MV-4-11 (cell line): ENCODE measurements at regions not wholly inside any gene's neighbourhood (a gene's known extent, or its start where the extent isn't known, plus 50 kb on each side); places are given as distances from the start of the nearest gene placed in this dataset.
A peak's percentile ranks its signal among the peaks of the same experiment; 100 is the strongest.
"Not testable (repeated sequence)": the region's sequence is repeated elsewhere in the genome, so short reads cannot be mapped to it uniquely, and the experiment has no call there.

ENCODE experiments used
- DNase-seq: peaks from one replicate; lab custom pipeline; 2025; lab: John Stamatoyannopoulos, UW

DNA sequence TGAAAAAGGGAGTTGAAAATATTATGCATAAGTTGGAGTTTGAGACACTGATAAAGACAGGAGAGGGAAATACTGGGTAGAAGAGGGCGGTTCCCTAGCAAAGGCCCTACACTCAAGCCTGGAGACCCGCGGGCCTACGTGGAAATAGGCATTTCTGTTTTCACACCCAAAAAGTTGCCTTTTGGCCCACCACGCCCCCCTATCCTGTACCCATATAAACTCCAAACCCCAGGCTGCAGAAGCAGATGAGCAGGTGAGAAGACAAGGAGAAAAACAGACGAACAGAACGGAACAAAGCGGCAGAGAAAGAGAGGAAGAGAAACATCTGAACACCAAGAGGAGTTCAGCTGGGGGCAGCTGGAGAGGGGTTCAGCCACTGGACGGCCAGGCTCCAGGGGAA, 177.9 kb downstream of the GALC start:
- no peak for DNase-seq

DNA sequence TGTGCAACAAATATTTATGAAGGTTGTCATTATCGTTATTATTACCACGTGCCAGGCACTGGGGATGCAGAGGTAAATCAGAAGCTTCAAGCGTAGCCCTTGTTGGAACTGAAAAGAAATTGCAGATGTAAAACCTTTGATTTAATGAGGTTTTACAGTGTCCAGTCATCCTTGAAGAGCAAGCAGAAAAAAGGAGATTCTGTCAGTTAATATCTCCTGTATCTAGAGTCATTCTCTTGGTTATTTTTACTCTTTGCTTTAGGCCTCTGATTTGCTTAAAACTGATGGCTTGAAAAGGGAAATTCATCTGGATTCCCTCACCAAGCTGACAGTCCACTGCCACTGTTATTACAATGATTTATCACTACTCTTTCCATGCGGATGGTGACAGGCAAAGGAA, 179.3 kb downstream of the GALC start:
- no peak for DNase-seq

DNA sequence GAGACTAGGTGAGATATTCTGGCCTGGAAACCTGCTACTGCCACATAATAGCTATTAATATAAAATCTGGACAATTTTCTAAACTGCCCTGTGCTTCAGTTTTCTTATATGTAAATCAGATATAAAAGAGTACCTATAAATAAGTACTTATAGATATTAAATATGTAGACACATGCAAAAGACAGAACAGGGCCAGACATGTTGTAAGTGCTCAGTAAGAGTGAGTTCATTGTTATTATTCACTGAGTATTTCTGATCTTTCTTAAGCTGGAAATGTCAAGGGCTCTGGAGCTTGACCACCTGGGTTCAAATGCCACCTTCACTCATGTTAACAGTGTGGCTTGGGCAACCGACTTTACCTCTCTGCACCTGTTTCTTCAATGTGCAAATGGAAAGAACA, 179.8 kb downstream of the GALC start:
- DNase-seq = no peak

DNA sequence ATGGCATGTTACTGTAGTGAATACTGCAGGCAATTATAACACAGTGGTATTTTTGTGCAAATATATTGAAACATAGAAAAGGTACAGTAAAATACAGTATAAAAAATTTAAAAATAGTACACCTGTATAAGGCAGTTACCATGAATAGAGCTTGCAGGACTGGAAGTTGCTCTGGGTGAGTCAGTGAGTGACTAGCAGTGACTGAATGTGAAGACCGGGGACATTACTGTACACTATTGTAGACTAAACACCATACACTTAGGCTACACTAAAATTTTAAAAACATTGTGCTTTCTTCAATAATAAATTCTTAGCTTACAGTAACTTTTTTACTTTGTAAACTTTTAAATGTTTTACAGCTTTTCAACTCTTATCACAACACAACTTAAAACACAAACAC, 181.7 kb downstream of the GALC start:
- DNase-seq = no peak

DNA sequence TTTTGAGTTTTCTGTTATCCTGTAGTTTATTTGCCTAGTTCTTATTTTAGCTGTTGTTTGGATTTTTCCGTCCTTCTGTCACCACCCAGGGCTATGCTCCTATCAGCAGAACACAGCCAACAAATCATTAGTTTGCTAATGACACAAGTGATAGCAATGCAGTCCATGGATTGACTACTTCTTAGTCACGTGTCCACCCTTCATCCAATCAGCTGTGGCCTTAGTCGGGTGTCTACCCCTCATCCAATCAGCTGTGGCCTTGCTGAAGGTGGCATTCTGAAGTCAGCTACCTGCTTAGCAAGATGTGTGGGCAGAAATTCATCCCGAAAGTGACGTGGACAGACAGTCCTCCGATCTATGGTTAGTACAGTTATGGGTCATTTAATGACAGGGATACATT, 182.3 kb downstream of the GALC start:
- no peak for DNase-seq

DNA sequence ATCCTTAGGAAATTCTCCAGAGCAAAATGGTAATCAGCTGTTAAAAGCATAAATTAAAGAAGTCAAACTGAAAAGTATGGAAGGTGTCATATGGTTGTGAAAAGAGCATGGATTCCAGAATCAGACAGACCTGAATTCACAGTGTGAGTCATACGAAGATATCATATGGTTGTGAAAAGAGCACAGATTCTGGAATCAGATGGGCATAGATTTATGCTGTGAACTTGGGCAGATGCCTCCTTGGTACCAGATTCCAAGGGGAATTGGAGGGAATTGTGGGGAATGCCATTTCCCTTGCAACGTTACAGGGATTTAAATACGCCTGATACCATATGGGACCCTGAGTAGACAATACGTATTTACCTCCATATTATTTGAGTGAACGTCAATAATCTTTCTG, 183.7 kb downstream of the GALC start:
- no peak for DNase-seq

DNA sequence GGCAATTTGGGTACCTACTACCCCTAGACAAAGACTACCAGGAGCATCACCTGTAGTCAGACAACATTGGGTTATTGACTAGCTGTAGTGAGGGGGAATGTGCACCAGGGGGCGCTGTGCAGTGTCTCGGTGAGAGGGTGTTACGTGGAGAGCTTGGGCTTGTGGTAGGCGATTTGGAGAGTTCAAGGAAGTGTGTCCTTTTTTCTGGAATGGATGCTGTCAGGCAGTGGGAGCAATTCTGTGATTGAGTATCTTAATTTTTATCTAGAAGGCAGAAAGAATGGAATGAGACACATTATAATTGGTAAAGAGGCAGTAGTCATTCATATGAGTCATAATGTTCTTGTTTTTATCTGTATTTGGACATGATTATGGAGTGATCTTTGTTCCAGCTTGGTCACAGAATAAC, 187.7 kb downstream of the GALC start:
- DNase-seq = peak; percentile 18

DNA sequence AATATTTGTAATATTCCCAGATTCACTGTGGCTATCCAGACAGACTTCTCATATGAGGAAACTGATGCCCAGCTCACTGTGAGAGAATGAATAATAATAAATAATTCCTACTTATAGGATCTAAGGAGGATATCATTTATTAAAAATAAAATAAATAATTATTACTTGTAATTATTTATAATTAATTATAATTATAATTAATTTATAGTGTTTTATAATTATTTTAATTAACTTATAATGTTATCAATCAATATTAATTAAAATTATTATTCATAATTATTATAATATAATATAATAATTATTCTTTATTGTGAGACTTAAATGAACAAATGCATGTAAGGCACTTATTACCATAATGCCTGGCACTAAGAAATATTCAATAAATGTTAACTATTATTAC, 192.8 kb downstream of the GALC start:
- DNase-seq = no peak

DNA sequence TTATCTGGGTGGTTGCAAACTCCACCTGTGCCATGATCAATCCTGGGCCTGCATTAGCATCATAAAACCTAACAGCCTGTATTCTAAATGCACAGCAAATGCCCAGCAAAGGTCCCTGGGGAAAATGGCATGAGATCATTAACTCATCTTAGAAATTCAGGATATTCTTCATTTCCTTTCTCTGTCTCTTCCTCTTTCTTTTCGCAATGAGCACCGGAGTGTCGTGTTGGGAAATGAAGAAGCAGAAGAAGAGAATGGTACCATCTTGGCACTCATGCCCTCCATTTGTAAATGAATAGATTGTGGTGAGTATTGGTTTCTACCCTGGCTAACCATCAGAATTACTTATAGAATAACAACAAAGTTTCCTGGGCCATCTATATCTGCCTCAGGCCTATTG, 193.6 kb downstream of the GALC start:
- DNase-seq = peak; percentile 58

DNA sequence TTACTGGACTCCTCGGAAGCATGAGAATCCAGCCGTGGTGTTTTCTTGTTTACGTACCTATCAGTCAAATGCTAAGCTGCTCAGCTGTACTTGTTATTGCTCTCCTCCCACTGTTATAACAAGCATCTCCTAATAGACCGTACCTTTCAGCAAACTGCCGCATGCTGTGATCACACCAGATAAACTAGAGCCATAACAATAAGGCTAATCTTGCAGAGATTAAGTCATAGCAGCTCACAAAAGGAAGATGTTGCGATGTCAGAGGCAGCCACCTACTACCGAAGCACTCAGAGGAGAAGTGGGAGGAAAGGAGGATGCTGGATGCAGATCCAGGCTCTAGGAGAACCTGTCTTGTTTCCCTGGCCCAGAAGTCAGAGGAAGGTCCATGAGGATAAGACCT, 196.0 kb downstream of the GALC start:
- no peak for DNase-seq

DNA sequence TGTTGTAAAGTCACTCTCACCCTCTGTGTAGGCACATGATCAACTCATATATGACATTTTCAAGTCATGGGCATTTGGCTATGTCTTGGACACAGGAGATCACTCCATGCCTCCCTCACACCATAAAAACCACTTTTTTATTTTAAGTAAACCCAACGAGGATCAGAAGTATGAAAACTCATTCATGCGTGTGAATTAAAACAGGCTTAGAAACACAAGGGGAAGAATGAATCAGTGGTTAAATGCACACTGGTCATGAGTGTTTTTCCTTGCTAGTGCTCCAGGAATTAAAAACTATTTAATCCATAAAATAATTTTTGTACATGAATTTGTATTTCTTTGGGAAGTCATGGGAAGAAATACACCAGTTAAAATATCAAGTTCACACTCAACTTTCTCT, 198.4 kb downstream of the GALC start:
- no peak for DNase-seq

DNA sequence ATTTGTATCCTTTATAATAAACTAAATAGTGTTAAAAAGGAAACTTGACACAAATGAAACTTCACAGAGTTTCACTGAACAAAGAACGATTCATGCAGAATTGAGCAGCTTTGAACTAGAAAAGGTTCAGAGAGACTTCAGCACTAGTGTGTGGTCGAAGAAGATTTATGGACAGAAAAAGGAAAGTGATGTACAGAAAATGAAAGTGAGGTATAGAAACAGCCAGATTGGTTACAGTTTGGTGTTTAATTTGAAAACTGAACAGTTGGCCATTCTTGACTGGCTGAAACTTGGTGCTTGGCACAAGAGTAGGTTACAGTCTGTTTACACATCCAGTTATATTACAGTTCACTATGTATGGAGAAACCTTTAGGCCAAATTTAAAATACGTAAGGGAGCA, 207.1 kb downstream of the GALC start:
- no peak for DNase-seq

DNA sequence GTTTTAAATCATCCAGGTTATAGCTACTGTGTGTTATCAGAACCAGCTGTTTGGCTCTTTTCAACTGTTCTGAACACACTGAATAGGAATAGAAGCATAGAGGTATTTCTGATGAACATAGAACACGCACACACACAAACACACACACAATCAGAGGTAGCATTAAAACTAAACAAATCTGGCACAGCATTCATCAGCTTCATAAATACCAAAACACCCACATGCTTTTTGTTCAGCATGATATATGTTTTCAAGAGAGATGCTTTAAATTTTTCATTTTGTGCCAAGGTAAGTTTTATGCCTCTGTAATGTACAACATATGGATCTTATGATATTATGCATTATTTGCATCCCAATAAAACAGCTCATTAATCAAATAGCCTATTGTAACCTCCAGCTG, 208.6 kb downstream of the GALC start:
- DNase-seq = no peak

DNA sequence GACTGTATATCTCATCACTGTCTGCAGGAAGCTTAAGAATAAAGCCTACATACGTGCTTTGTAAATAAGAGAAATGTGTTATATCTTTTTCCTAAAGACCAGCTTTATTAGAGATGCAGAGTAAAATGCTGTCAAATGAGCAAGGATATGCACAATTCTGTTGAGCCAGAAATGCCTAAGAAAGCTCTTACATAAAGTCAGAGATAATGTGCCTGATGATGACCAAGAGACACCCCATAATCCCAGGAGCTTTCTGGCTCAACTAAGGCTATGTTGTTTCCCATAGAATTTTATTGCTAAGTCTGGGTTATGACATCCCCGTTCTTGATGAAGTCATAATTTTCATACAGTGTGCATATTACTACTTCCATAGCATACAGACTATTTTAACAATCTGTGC, 209.9 kb downstream of the GALC start:
- DNase-seq = no peak

DNA sequence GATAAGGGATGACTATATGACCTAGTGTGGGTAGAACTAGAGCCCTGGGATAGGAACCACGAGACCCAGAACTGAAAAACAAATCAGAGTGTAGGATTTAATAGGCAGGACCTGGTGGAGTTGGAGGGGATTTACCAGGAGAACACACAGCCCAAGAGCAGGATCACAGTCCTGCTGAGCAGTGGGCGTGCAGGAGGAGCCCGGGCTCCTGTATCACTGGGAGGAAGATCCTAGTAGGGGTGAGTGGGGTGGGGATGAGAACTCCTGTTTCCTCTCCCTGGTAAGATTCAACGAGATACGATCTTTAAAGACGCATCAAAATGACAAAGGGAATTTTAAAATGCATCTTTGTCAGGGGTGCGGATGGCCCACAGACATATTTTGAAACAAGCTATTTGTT, 220.1 kb downstream of the GALC start:
- DNase-seq = no peak

DNA sequence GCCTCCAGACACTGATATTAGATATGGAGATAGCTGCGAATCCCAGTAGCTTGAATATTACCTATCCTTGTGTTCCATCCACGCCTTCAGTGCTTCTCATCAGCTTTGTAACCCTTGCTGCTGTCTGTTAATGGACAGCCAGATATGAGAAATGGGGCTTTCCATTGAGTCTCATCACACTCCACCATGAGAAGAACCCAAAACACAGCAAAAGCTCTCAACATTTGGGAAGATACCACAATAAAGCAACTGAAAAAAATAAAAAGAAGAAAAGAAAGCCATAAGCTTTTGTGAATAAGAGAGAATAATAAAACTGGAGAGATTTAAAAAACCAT, 225.4 kb downstream of the GALC start:
- DNase-seq = no peak

DNA sequence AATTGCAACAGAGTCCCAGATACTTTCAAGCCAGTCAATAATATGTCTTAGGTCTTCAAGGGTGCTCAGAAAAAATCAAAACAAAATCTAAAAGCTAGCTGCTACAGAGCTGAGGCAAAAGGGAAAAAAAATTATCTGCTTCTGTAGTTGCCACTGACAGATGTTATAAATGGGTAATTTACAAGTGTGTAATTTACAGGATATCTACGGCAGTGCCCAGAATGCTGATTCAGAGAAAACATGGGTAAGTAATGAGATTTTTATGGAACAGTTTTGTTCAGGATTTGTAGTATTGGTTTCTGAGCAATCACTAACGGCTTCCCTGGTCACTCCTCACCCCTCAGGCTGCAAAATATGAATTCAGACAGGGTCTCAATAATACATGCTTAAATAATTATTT, 234.1 kb downstream of the GALC start:
- DNase-seq = no peak

DNA sequence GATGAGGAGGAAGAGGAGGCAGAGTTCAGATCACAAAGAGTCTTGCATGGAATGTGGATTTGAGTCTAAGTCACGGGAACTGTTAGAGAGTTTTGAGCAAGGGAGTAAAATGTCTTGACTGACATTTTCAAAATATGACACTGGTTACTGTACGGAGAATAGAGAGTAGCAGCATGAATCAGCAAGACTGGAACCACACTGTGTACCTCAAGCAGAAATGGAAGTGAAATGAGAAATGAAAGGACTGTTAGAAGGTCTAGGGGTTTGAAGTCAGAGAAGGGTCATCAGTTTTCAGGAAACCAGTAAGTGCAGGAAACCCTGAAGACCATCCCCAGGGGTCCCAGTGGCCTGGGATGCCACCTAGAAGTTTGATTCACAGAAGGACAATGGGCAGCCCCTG, 236.3 kb downstream of the GALC start:
- peak; percentile 87 for DNase-seq

DNA sequence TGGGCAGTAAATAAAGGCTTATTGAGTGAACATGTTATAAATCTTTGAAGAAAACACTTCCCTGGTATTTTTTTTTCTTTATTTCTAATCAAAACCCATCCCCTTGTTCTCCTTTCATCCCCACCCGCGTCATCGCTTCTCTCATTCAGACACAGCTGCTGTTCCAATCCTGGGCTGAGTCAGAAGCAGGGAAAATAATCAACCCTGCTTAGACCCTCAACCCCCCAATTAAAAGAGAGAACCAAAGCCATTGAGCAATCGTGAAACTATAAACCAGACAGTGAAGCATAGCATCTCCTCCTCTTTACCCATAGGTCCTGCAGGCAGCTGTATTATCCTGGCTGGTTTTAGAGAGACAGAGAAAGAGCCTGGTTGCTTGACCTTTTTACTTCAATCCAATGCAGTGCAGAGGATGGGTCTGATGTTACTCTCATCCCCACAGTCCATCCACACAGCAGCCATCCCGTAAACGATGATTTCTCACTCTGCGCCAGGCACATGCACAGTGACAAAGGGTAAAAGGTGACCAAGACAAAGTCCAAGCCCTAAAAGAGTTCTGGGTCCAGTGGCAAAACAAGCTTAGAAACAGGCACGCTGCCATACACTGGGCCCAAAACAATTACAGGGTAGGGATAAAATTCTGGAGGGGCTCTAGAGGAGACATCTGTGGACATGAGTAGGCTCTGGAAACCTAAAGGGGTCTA, 238.3 kb downstream of the GALC start:
- DNase-seq = peak; percentile 94

DNA sequence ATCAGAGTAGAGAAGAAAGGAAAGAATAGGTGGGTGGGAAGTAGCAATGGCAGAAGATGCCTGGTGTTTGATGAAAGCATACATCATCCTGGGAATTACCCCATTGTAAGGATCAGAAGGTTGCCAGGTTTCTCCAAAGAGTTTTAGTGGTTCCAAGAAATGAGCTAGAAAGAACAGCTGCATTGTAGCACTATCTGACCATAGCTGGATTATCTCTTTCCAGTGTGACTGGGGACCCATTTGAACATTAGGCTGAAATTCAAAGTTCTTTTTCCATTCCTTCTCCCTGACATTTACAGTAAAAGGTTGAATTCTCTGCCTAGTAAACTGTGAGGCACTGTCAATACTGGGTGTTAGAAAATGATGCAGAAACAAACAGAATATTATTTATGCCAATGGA, 244.4 kb downstream of the GALC start:
- DNase-seq = no peak

DNA sequence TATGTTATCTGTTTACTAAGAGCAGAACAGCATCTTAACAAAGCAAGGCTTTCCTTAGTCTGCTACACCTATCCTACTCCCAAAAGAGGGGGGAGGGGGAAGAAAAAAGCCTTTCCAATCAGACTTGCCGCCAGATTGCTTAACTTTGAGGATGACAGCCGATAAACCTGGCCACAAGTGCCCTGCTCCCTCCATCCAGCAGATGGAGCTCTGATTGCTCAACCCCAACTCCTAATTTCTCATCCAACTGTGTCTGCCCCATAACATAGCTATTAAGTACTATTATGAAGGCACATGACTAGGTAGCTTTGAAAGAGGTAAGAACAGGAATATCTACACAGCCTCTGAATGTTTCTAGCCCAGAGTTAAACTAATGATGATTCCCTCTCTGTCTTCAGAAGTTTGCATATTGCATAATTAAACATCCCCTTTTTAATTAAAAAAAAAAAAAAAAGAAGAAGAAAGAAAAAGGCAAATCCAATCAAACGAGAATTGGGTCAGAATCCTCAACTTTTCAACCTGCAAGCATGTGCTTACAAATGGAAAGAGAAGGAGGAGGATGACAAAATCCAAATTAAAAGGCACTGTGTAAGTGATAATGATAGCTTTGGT, 247.4 kb downstream of the GALC start:
- peak; percentile 71 for DNase-seq

DNA sequence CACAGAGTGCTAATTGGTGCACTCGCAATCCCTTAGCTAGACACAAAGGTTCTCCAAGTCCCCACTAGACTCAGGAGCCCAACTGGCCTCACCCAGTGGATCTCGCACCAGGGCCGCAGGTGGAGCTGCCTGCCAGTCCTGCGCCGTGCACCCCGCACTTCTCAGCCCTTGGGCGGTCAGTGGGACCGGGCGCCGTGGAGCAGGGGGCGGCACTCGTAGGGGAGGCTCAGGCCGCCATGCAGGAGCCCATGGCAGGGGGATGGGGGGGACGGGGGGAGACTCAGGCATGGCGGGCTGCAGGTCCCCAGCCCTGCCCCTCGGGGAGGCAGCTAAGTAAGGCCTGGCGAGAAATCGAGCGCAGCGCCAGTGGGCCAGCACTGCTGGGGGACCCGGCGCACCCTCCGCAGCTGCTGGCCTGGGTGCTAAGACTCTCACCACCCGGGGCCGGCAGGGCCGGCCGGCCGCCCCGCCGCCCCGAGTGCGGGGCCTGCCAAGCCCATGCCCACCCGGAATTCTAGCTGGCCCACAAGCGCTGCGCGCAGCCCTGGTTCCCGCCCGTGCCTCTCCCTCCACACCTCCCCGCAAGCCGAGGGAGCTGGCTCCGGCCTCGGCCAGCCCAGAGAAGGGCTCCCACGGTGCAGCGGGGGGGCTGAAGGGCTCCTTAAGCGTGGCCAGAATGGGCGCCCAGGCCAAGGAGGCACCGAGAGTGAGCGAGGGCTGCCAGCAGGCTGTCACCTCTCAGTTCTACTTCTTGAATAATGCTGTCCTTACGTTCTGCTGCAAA, 258.2 kb downstream of the GALC start:
- DNase-seq = not testable (repeated sequence)

DNA sequence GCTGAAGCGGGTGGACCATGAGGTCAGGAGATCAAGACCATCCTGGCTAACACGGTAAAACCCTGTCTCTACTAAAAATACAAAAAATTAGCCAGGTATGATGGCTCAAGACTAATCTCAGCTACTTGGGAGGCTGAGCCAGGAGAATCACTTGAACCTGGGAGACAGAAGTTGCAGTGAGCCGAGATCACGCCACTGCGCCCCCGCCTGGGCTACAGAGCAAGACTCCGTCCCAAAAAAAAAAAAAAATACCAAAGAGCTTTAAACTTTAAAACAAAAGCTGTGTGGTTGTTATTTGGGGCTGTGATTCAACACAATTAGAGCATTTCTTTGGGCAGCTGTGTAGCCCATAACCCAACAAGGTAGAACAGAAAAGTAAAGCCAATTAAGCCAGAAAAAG, 259.9 kb downstream of the GALC start:
- DNase-seq = not testable (repeated sequence)

DNA sequence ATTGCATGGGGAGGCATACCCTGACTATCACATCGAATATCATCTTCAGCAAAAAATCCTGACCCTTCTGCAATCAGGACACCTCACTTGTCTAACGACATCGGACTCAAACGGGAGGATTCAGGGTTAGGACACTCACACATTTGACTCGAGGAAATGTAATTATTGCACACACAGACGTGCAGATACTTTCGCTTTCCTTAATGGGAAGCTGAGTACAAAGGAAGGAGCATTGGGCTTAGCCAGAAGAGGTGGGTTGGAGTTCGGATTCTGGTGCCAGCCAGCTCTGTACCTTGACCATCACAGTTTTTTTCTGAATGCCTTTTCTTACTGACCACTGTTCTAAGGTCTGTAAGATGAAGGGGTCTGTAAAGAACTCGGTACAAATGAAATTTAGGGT, 260.4 kb downstream of the GALC start:
- DNase-seq = peak; percentile 32
